ENCODE measurements at regions not wholly inside any gene's neighbourhood (a gene's known extent, or its start where the extent isn't known, plus 50 kb on each side); places are given as distances from the start of the nearest gene placed in this dataset.

GRCh38 chr4:149029056-149029651 lies 586.9 kb upstream of the NR3C2 start:
- ATAC-seq (ENCODE audit: insufficient number of reproducible peaks, low FRiP score, low read depth) (no peak), DNase-seq (ENCODE audit: low spot score) (no peak)
- Histone ChIP-seq H3K36me3 (no peaks in the 10 kb centered on the region), H3K4me1 (ENCODE audit: control insufficient read depth in 1 of 2, low read depth in 2 of 2) (no peaks in the 10 kb centered on the region), H3K9me3 (no peaks in the 10 kb centered on the region), H3K27me3 (replicated peaks; ENCODE audit: insufficient read depth) (no peaks in the 10 kb centered on the region), H3K27ac (no peak overlapping the region), H3K4me3 (no peak overlapping the region)
- no peak for TF ChIP-seq CTCF (IDR thresholded peaks at IDR 0.05)

GRCh38 chr4:149026696-149027095 lies 584.5 kb upstream of the NR3C2 start:
- DNase-seq (ENCODE audit: low spot score): no peak
- no peak for ATAC-seq (ENCODE audit: insufficient number of reproducible peaks, low FRiP score, low read depth)
- no peaks in the 10 kb centered on the region for H3K4me1 ChIP-seq (ENCODE audit: control insufficient read depth in 1 of 2, low read depth in 2 of 2)
- TF ChIP-seq CTCF (IDR thresholded peaks at IDR 0.05): no peak
- H3K36me3 ChIP-seq: no peaks in the 10 kb centered on the region
- no peaks in the 10 kb centered on the region for H3K27me3 ChIP-seq (replicated peaks; ENCODE audit: insufficient read depth)
- H3K9me3 ChIP-seq: no peaks in the 10 kb centered on the region
- H3K4me3 ChIP-seq: no peak overlapping the region
- no peak overlapping the region for H3K27ac ChIP-seq

GRCh38 chr4:149017002-149017734 lies 575.0 kb upstream of the NR3C2 start:
- ATAC-seq (ENCODE audit: insufficient number of reproducible peaks, low FRiP score, low read depth) (no peak), DNase-seq (ENCODE audit: low spot score) (no peak)
- Histone ChIP-seq H3K4me3 (no peak overlapping the region), H3K27ac (no peak overlapping the region), H3K4me1 (ENCODE audit: control insufficient read depth in 1 of 2, low read depth in 2 of 2) (no peaks in the 10 kb centered on the region), H3K9me3 (no peaks in the 10 kb centered on the region), H3K36me3 (no peaks in the 10 kb centered on the region), H3K27me3 (replicated peaks; ENCODE audit: insufficient read depth) (no peaks in the 10 kb centered on the region)
- no peak for TF ChIP-seq CTCF (IDR thresholded peaks at IDR 0.05)

GRCh38 chr4:149009223-149009622 lies 567.0 kb upstream of the NR3C2 start:
- Histone ChIP-seq H3K36me3 (no peaks in the 10 kb centered on the region), H3K27me3 (replicated peaks; ENCODE audit: insufficient read depth) (no peaks in the 10 kb centered on the region), H3K9me3 (no peaks in the 10 kb centered on the region), H3K4me3 (no peak overlapping the region), H3K27ac (no peak overlapping the region), H3K4me1 (ENCODE audit: control insufficient read depth in 1 of 2, low read depth in 2 of 2) (no peaks in the 10 kb centered on the region)
- DNase-seq (ENCODE audit: low spot score): no peak
- no peak for ATAC-seq (ENCODE audit: insufficient number of reproducible peaks, low FRiP score, low read depth)
- no peak for TF ChIP-seq CTCF (IDR thresholded peaks at IDR 0.05)

GRCh38 chr4:149008415-149009025 lies 566.3 kb upstream of the NR3C2 start:
- DNase-seq (ENCODE audit: low spot score) (no peak), ATAC-seq (ENCODE audit: insufficient number of reproducible peaks, low FRiP score, low read depth) (no peak)
- Histone ChIP-seq H3K9me3 (no peaks in the 10 kb centered on the region), H3K4me1 (ENCODE audit: control insufficient read depth in 1 of 2, low read depth in 2 of 2) (no peaks in the 10 kb centered on the region), H3K36me3 (no peaks in the 10 kb centered on the region), H3K27ac (no peak overlapping the region), H3K4me3 (no peak overlapping the region), H3K27me3 (replicated peaks; ENCODE audit: insufficient read depth) (no peaks in the 10 kb centered on the region)
- no peak for TF ChIP-seq CTCF (IDR thresholded peaks at IDR 0.05)

Data from thoracic aorta (tissue), 2 donors.